ENCODE measurements at regions not wholly inside any gene's neighbourhood (a gene's known extent, or its start where the extent isn't known, plus 50 kb on each side); places are given as distances from the start of the nearest gene placed in this dataset.

DNA sequence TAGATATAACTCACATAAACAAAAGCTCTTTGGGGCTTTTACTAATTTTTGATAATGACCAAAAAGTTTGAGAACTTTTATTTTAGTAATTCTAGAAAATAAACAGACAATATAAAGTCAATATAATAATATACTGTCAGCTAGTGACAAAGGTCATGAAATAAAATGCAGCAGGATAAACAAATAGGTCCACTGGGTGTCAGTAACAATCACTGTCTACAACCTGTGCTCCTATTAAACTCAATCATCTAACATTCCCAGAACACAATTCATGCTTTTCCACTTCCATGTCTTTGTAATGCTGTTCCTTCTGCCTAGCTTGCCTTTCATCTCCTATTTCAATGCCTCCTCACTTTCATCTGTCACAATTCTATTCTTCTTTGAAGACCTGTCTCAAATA, 186.1 kb downstream of the GIPC2 start:
- BruUV-seq (replicated peaks) = no TSS peak
- ChIA-PET CTCF (no interaction called here), POLR2A (ENCODE audit: unreplicated experiment) (no interaction called here)
- ATAC-seq (0 out of 2 replicates have a peak, but pooled peaks have one; percentile 9), DNase-seq (no peak)
- no peak overlapping the region for H3K9ac ChIP-seq (ENCODE audit: low read length)
- no peak for TF ChIP-seq EZH2phosphoT487 (IDR thresholded peaks at IDR 0.05; ENCODE audit: borderline replicate concordance, low read length)
- TF ChIP-seq, protein P1, sequence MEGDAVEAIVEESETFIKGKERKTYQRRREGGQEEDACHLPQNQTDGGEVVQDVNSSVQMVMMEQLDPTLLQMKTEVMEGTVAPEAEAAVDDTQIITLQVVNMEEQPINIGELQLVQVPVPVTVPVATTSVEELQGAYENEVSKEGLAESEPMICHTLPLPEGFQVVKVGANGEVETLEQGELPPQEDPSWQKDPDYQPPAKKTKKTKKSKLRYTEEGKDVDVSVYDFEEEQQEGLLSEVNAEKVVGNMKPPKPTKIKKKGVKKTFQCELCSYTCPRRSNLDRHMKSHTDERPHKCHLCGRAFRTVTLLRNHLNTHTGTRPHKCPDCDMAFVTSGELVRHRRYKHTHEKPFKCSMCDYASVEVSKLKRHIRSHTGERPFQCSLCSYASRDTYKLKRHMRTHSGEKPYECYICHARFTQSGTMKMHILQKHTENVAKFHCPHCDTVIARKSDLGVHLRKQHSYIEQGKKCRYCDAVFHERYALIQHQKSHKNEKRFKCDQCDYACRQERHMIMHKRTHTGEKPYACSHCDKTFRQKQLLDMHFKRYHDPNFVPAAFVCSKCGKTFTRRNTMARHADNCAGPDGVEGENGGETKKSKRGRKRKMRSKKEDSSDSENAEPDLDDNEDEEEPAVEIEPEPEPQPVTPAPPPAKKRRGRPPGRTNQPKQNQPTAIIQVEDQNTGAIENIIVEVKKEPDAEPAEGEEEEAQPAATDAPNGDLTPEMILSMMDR (conservative IDR thresholded peaks at IDR 0.05; ENCODE audit: low read depth, low read length) = no peak
- no peak overlapping the region for H3K4me3 ChIP-seq (ENCODE audit: low read length)
- no peaks in the 10 kb centered on the region for H3K9me2 ChIP-seq (replicated peaks; ENCODE audit: low read length)
- no peak overlapping the region for H2AFZ ChIP-seq (ENCODE audit: low read length)
- H3K4me2 ChIP-seq (ENCODE audit: low read length) = no peak overlapping the region
- peaks cover 36% of the 10 kb centered on the region for H3K4me1 ChIP-seq (ENCODE audit: insufficient read depth, low read length)
- H3K27ac ChIP-seq (ENCODE audit: low read length) = no peak overlapping the region
- peaks cover 10% of the 10 kb centered on the region for H3K79me2 ChIP-seq (ENCODE audit: low read length)
- no peaks in the 10 kb centered on the region for H4K20me1 ChIP-seq (ENCODE audit: low read length)
- no peaks in the 10 kb centered on the region for H3K9me3 ChIP-seq (ENCODE audit: low read length)
- no peaks in the 10 kb centered on the region for H3K27me3 ChIP-seq (ENCODE audit: low read length)
- H3K36me3 ChIP-seq (ENCODE audit: low read depth, low read length) = peaks cover 4% of the 10 kb centered on the region; the same call in 1 of the 2 replicates
- peaks cover 11% of the 10 kb centered on the region for H3F3A ChIP-seq (ENCODE audit: low read length, unreplicated experiment)
- intact Hi-C loops (cut with micrococcal nuclease) = no loop called here

- intact Hi-C loops (cut with micrococcal nuclease) = no loop called here
- Histone ChIP-seq H3K27ac (ENCODE audit: low read length) (no peak overlapping the region), H3K36me3 (ENCODE audit: low read depth, low read length) (0 out of 2 replicates have a peak, but pooled peaks cover 4% of the 10 kb centered on the region), H3K9ac (ENCODE audit: low read length) (no peak overlapping the region), H3K79me2 (ENCODE audit: low read length) (peaks cover 10% of the 10 kb centered on the region), H3K4me2 (ENCODE audit: low read length) (no peak overlapping the region), H3K9me3 (ENCODE audit: low read length) (no peaks in the 10 kb centered on the region), H3F3A (ENCODE audit: low read length, unreplicated experiment) (peaks cover 15% of the 10 kb centered on the region), H2AFZ (ENCODE audit: low read length) (no peak overlapping the region), H3K9me2 (replicated peaks; ENCODE audit: low read length) (no peaks in the 10 kb centered on the region), H4K20me1 (ENCODE audit: low read length) (no peaks in the 10 kb centered on the region), H3K4me1 (ENCODE audit: insufficient read depth, low read length) (peaks cover 42% of the 10 kb centered on the region), H3K27me3 (ENCODE audit: low read length) (no peaks in the 10 kb centered on the region), H3K4me3 (ENCODE audit: low read length) (no peak overlapping the region)
- ATAC-seq (no peak), DNase-seq (no peak)
- ChIA-PET CTCF (no interaction called here), POLR2A (ENCODE audit: unreplicated experiment) (no interaction called here)
- BruUV-seq (replicated peaks) = no TSS peak
- TF ChIP-seq, protein P1 (conservative IDR thresholded peaks at IDR 0.05; ENCODE audit: low read depth, low read length) = no peak
- TF ChIP-seq EZH2 (IDR thresholded peaks at IDR 0.05; ENCODE audit: low read length, unreplicated experiment) = no peak
- no peak for TF ChIP-seq EZH2phosphoT487 (IDR thresholded peaks at IDR 0.05; ENCODE audit: borderline replicate concordance, low read length)
Measured at GRCh38 chr1:78232630-78233029, 186.9 kb downstream of the GIPC2 start.

DNA sequence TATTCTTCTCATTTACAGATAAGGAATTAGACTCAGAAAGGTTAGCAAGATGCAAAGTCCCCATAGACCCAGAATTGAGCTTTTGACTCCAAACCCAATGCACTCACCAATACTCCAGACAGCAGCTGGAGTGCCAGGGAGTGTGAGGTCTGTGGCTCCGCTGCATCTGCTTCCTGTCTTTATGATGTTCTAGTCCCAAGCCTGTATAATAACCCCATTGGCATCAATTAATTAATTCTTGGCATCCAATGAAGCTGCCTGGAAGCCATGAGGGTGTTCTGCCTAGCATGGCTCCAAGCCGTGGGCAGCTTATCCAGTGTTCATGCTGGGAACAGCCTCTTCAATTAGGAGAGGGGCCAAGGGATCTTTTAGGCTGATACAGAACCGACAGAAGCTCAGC, 188.7 kb downstream of the GIPC2 start:
- intact Hi-C loops (cut with micrococcal nuclease) = no loop called here
- ChIA-PET CTCF (no interaction called here), POLR2A (ENCODE audit: unreplicated experiment) (no interaction called here)
- Histone ChIP-seq H3K4me3 (ENCODE audit: low read length) (no peak overlapping the region), H3F3A (ENCODE audit: low read length, unreplicated experiment) (peaks cover 10% of the 10 kb centered on the region), H3K27ac (ENCODE audit: low read length) (no peak overlapping the region), H3K79me2 (ENCODE audit: low read length) (peaks cover 10% of the 10 kb centered on the region), H2AFZ (ENCODE audit: low read length) (no peak overlapping the region), H4K20me1 (ENCODE audit: low read length) (no peaks in the 10 kb centered on the region), H3K9me3 (ENCODE audit: low read length) (no peaks in the 10 kb centered on the region), H3K9ac (ENCODE audit: low read length) (no peak overlapping the region), H3K4me2 (ENCODE audit: low read length) (no peak overlapping the region), H3K9me2 (replicated peaks; ENCODE audit: low read length) (no peaks in the 10 kb centered on the region), H3K36me3 (ENCODE audit: low read depth, low read length) (0 out of 2 replicates have a peak, but pooled peaks cover 4% of the 10 kb centered on the region), H3K4me1 (ENCODE audit: insufficient read depth, low read length) (peaks cover 40% of the 10 kb centered on the region), H3K27me3 (ENCODE audit: low read length) (no peaks in the 10 kb centered on the region)
- TF ChIP-seq EZH2phosphoT487 (IDR thresholded peaks at IDR 0.05; ENCODE audit: borderline replicate concordance, low read length) (no peak), EZH2 (IDR thresholded peaks at IDR 0.05; ENCODE audit: low read length, unreplicated experiment) (no peak)
- TF ChIP-seq, protein P1 (conservative IDR thresholded peaks at IDR 0.05; ENCODE audit: low read depth, low read length) = no peak
- DNase-seq (no peak), ATAC-seq (no peak)
- no TSS peak for BruUV-seq (replicated peaks)

Measured in PC-3 (cell line).